Activated CD4-positive, alpha-beta T cell treated with anti-CD3 and anti-CD28 coated beads, Interleukin-2, amount 10 ng/mL, durations not matched to agents 7 days and 5 days (primary cell): ENCODE measurements at regions not wholly inside any gene's neighbourhood (a gene's known extent, or its start where the extent isn't known, plus 50 kb on each side); places are given as distances from the start of the nearest gene placed in this dataset.
"Not testable (repeated sequence)": the region's sequence is repeated elsewhere in the genome, so short reads cannot be mapped to it uniquely, and the experiment has no call there.

Source experiments
- CTCF ChIA-PET: fragments of 350-600 bp; sonication (Branson Sonifier 250); formaldehyde crosslinking; loops from one replicate; lab custom pipeline; 2021; ENCODE audit warnings: antibody characterized with exemption; lab: Charles Lee
- POLR2A ChIA-PET: fragments of 350-600 bp; sonication (Branson Sonifier 250); formaldehyde crosslinking; loops from one replicate; lab custom pipeline; 2021; ENCODE audit warnings: antibody characterized with exemption; lab: Charles Lee
- DNase-seq: peaks from one replicate; pipeline ENCODE4 v3.0.0-alpha.2; 2020
- H3K27ac Mint-ChIP-seq: one replicate; pipeline ENCODE4 v1.8.0; 2021; ENCODE audit warnings: mild to moderate bottlenecking, moderate library complexity, mixed read lengths
- H3K27me3 Mint-ChIP-seq: one replicate; pipeline ENCODE4 v1.8.0; 2021; ENCODE audit warnings: mixed read lengths
- H3K36me3 Mint-ChIP-seq: one replicate; pipeline ENCODE4 v1.8.0; 2021; ENCODE audit warnings: low read depth, mixed read lengths
- H3K4me1 Mint-ChIP-seq: one replicate; pipeline ENCODE4 v1.8.0; 2021; ENCODE audit warnings: mixed read lengths
- H3K4me3 Mint-ChIP-seq: one replicate; pipeline ENCODE4 v1.8.0; 2021; ENCODE audit warnings: mild to moderate bottlenecking, moderate library complexity, mixed read lengths
- H3K9me3 Mint-ChIP-seq: one replicate; pipeline ENCODE4 v1.8.0; 2021; ENCODE audit warnings: mixed read lengths

DNA sequence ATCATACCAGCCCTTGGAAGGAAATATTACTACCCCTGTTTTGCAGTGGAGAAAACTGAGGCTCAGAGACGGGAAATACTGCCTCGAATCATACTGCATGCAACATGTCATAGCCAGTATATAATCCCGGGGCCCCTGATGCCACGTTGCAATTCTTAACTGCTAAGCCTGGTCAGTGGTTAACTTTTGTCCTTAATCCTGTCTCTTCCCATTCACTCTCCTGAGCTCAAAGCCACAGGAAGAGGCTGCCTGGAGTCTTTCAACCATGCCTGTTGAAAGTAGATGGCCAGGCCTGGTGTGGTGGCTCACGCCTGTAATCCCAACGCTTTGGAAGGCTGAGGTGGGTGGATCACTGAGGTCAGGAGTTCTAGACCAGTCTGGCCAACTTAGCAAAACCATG lies 166.6 kb downstream of the MIAT start:
- Mint-ChIP-seq H3K27ac (no peak overlapping the region), H3K36me3 (no peaks in the 10 kb centered on the region), H3K4me1 (no peaks in the 10 kb centered on the region), H3K4me3 (no peak overlapping the region), H3K9me3 (peaks cover 3% of the 10 kb centered on the region), H3K27me3 (no peaks in the 10 kb centered on the region)
- ChIA-PET POLR2A (interaction anchor here (0.7 kb wide), 1 partner anchor 9 kb away, joined by 10 read pairs; no protein-coding TSS in a partner anchor), CTCF (interaction anchor here (1.1 kb wide), 1 partner anchor 20 kb away, joined by 3 read pairs; no protein-coding TSS in a partner anchor)
- no peak for DNase-seq

DNA sequence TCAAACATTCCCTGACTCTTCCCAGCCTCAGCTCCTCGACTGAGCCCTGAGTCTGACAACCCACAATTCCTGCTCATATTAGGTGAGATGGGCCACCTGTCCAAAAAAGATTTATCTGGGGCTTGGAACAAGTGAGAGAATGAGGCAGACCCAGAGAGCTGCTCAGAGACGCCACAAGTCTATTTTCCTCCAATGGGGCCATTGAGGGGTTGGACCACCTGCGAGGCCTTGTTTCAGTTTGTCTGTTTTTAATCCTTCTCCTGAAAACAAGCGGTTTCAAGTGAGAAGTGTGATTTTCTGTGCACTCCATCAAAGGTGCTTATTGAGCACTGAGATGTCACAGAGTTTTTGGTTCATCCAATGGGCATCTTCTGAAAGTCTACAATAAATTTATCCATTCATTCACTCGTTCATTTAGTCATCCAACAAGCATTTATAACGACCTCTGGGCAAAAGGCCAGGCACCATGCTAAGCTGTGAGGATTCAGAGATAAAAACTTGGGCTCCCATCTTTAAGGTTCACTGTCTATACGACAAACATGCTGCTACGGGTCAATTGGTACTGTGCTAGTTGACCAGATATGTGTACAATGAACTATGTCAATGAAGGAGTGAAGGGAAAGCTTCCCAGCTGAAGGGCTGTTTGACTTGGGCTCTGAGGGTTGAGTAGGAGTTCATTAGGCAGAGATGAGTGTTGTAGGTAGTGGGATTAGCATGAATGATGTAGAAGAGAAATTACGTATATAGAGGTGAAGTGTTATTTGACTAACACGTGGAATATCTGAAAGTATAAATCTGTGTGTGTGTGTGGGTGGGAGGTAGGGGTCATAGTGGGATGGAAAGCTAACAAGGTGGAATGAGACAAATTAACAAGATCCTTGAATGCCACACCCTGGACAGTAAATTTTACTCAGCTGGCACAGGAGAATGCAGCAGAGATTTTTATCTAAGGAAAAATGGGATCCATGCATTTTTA lies 168.9 kb downstream of the MIAT start:
- Mint-ChIP-seq H3K4me3 (no peak overlapping the region), H3K27me3 (no peaks in the 10 kb centered on the region), H3K9me3 (no peaks in the 10 kb centered on the region), H3K27ac (no peak overlapping the region), H3K36me3 (no peaks in the 10 kb centered on the region), H3K4me1 (no peaks in the 10 kb centered on the region)
- ChIA-PET POLR2A (no interaction called here), CTCF (no interaction called here)
- DNase-seq: no peak

DNA sequence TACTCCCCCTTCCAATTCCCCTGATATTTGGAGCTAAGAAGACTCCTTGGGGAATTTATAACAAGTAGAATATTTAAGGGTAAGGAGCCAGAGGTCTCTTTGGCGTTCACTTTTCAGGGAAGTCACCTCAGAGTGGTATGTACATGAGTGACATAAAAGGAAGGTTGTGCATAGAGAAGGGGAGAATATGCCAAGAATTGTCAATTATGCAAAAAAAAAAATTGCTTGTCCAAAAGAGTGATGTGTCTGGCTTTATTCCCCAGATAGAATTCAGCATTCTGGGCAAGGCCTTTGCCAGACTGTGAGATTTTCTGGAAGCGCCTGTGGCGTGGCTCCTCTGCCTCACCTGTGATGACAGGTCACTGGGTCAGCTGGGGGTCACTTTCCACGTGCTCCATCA lies 170.2 kb downstream of the MIAT start:
- POLR2A ChIA-PET: no interaction called here
- CTCF ChIA-PET: no interaction called here
- no peaks in the 10 kb centered on the region for H3K36me3 Mint-ChIP-seq

DNA sequence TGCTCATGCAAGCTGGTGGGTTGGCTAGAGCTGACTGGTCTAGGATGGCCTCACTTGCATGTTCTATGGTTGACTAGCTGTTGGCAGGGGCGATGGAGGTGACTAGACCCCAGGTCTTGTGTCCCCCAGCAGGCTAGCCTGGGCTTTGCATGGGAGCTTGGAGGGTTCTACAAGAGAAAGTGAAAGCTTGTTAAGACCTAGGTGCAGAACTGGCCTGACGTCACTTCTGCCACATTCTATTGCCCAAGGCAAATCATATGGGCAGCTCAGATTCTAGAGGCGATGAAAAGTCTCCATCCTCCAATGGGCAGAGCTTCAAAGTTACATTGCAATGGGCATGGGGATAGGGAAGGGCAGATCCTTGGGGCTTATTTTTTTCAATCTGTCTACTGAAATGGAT lies 170.9 kb downstream of the MIAT start:
- POLR2A ChIA-PET: no interaction called here
- no peak overlapping the region for H3K4me3 Mint-ChIP-seq

More for the DNA sequence above, 170.2 kb downstream of the MIAT start:
- Mint-ChIP-seq H3K27ac (no peak overlapping the region), H3K9me3 (no peaks in the 10 kb centered on the region), H3K4me3 (no peak overlapping the region), H3K27me3 (no peaks in the 10 kb centered on the region), H3K4me1 (no peaks in the 10 kb centered on the region)
- no peak for DNase-seq

DNA sequence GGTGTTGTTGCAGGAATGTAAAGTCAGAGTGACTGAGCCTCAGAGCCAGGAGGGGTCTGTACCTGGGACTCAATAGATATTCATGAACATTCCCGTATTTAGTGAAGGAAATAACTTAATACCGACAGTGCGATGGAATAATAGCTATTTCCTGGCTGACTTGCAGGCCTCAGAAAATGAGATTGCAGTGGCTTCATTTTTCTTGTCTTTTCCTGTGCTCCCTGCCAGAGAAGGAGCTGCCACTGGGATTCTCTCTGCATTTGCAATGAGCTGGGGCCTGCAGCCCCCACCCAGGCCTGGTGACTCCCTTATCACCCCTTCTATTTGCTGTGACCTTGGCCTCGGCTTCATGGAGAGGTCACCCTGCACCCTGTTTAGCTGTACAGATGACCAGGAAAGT lies 173.4 kb downstream of the MIAT start:
- POLR2A ChIA-PET: no interaction called here
- H3K4me1 Mint-ChIP-seq: no peaks in the 10 kb centered on the region
- H3K27me3 Mint-ChIP-seq: no peaks in the 10 kb centered on the region
- no peaks in the 10 kb centered on the region for H3K9me3 Mint-ChIP-seq
- CTCF ChIA-PET: no interaction called here
- H3K36me3 Mint-ChIP-seq: no peaks in the 10 kb centered on the region
- H3K27ac Mint-ChIP-seq: no peak overlapping the region
- no peak overlapping the region for H3K4me3 Mint-ChIP-seq
- DNase-seq: no peak

More for the DNA sequence above, 170.9 kb downstream of the MIAT start:
- CTCF ChIA-PET: no interaction called here
- Mint-ChIP-seq H3K27ac (no peak overlapping the region), H3K9me3 (no peaks in the 10 kb centered on the region), H3K4me1 (no peaks in the 10 kb centered on the region), H3K36me3 (no peaks in the 10 kb centered on the region), H3K27me3 (no peaks in the 10 kb centered on the region)
- no peak for DNase-seq

DNA sequence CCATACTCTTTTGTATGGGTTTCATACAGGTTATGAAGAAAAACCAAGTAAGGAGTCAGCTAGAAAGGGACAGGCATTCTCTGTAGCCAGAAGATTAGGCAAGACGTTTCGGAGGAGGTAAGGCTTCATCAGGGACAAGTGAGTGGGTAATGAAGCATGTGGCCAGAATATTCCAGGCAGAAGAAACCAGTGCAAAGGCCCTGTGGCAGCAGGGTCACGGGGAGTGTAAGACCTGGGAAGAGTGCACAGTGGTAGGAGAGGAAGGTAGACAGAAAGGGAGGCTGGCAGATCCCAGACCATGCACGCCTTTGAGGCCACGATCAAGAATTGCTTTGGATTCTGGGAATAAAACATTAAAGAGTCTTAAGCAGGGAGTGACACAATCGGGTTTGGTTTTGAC lies 177.6 kb downstream of the MIAT start:
- no peak for DNase-seq
- Mint-ChIP-seq H3K4me3 (no peak overlapping the region), H3K36me3 (no peaks in the 10 kb centered on the region), H3K27me3 (no peaks in the 10 kb centered on the region), H3K27ac (no peak overlapping the region), H3K9me3 (no peaks in the 10 kb centered on the region), H3K4me1 (no peaks in the 10 kb centered on the region)
- ChIA-PET CTCF (no interaction called here), POLR2A (no interaction called here)

DNA sequence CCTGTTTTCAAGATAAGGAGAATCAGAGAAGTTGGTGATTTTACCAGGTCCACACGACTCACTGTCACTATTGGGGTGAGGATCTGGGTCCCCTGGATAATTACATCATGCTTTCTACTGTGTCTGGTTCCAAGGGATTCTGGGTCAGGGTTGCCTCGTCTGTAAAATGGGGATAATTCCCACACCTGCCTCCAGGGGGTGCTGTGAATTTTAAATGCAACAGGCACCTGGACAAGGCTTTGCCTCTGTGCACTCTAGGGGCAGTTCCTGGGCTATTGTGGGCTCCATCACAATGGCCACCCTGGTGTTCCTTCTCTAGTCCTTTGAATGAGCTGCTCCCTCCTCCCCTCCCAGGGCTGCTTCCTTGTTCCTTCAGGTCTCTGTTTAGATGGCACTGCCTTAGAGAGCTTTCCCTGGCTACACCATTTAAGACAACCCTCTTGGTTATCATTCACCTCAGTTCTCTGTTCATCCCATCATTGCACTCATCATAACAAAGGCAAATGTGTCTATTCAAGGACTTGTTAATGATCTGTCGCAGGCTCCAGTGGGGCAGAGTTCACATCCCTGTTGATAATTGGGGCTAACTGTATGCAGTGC lies 178.6 kb downstream of the MIAT start:
- Mint-ChIP-seq H3K4me1 (no peaks in the 10 kb centered on the region), H3K4me3 (no peak overlapping the region), H3K36me3 (no peaks in the 10 kb centered on the region), H3K27me3 (no peaks in the 10 kb centered on the region), H3K9me3 (no peaks in the 10 kb centered on the region), H3K27ac (no peak overlapping the region)
- DNase-seq: peak; percentile 68
- ChIA-PET CTCF (no interaction called here), POLR2A (no interaction called here)

DNA sequence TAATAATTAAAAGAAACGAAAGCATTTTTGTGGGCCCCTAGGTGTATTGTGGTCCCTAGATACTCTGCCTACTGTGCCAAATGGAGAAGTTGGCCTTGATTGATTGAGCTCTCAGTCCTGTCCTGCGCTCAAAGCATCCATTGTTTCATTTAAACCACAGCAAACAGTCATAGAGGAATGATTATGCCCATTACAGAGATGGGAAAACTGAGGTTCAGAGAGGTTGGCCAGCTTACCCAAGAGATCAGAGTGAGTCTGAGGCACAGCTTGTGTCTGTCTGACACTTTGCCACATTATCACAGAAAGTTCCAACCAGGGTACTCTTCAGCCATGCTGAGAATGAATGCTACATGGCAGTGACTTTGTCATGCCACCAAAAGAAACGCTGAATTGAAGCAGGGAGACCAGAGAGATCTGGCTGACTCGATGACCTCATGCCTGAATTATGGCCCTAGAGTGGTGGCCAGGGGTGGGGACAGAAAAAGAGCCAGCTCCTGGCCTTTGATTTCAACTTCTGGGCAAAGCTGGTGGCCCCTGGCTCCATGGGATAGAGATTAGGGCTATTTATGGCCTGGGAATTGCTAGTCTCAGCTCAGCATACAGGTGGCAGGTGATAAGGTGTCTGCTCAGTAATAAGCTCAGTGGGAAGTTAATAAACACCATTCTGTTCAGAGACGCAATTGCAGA lies 180.5 kb downstream of the MIAT start:
- H3K4me1 Mint-ChIP-seq: no peaks in the 10 kb centered on the region
- POLR2A ChIA-PET: no interaction called here
- H3K9me3 Mint-ChIP-seq: no peaks in the 10 kb centered on the region
- DNase-seq: no peak
- no peak overlapping the region for H3K4me3 Mint-ChIP-seq
- H3K36me3 Mint-ChIP-seq: no peaks in the 10 kb centered on the region
- CTCF ChIA-PET: no interaction called here
- H3K27me3 Mint-ChIP-seq: no peaks in the 10 kb centered on the region
- no peak overlapping the region for H3K27ac Mint-ChIP-seq

DNA sequence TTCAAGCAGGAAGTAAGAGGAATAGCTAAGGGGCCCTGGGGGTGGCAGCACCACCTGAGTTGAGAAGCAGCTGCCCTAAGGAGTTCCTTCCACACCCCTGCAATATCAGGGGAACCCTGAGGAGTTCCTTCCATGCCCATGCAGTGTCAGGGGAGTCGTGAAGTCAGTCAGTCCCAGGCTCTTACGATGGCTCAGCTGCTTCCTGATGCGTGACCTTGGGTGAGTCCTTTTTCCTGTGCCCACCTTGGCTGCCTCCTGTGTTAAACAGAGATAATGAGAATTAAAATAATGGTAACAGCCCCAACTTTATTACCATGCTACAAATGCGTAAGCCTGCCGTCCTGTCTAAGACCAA lies 181.1 kb downstream of the MIAT start:
- Mint-ChIP-seq H3K36me3 (no peaks in the 10 kb centered on the region), H3K4me3 (no peak overlapping the region), H3K27me3 (no peaks in the 10 kb centered on the region), H3K27ac (no peak overlapping the region), H3K4me1 (no peaks in the 10 kb centered on the region), H3K9me3 (no peaks in the 10 kb centered on the region)
- ChIA-PET CTCF (no interaction called here), POLR2A (no interaction called here)
- DNase-seq: no peak

DNA sequence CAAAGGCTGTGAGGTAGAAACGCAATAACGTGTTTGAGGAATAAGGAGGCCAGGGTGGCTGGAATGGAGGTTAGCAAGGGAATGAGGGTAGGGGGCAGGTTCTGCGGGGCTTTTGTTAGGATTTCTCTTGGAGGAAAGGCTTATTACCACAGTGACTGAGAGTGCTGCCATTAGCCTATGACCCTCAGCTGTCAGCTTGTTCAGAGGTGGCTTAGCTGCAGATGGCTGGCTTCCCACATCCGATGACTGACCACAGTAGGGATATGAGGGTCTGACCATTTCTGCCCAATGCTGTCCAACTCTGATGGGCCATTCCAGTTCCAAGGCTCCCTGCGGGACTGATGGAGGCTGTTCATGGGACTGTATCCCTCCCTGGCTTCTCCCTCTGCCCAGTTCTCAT lies 181.8 kb downstream of the MIAT start:
- Mint-ChIP-seq H3K4me3 (no peak overlapping the region), H3K4me1 (no peaks in the 10 kb centered on the region), H3K27me3 (no peaks in the 10 kb centered on the region), H3K36me3 (no peaks in the 10 kb centered on the region), H3K27ac (no peak overlapping the region), H3K9me3 (no peaks in the 10 kb centered on the region)
- DNase-seq: no peak
- ChIA-PET POLR2A (no interaction called here), CTCF (no interaction called here)

DNA sequence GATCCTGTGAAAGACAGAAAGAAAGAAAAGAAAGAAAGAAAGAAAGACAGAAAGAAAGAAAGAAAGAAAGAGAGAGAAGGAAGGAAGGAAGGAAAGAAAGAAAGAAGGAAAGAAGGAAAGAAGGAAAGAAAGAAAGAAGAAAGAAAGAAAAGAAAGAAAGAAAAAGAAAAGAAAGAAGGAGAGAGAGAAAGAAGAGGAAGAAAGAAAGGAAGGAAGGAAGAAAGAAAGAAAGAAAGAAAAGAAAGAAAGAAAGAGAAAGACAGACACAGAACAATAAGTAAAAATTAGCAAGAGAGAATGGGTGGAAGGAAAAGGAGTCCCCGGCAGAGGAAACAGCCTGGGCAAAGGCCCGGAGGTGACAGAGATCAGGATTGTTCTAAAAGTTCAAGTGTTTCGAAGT lies 183.4 kb downstream of the MIAT start:
- H3K4me1 Mint-ChIP-seq, H3K27ac Mint-ChIP-seq, H3K9me3 Mint-ChIP-seq, POLR2A ChIA-PET, H3K27me3 Mint-ChIP-seq, H3K36me3 Mint-ChIP-seq, CTCF ChIA-PET, H3K4me3 Mint-ChIP-seq, DNase-seq: not testable (repeated sequence)

DNA sequence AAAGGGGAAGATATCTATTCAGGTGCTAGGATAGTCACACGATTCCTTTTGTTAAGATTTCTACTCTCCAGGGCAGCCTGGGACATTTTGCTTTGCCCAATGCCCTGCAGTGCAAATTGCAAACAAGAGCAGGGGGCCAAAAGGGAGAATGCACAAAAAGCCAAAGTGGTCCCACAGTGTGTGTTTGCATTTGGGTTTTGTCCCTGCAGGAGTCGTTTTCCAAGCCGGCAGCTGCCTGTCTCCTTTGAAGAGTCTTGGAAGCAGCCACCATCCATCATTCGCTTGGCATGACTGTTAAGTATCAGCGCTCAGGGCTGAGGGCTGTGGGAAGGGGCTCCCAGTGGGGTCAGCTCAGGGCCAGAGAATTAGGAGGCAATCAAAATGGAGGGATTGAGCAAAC lies 184.7 kb downstream of the MIAT start:
- no peak overlapping the region for H3K4me3 Mint-ChIP-seq
- no peak overlapping the region for H3K27ac Mint-ChIP-seq
- H3K36me3 Mint-ChIP-seq: no peaks in the 10 kb centered on the region
- CTCF ChIA-PET: no interaction called here
- POLR2A ChIA-PET: no interaction called here
- no peaks in the 10 kb centered on the region for H3K9me3 Mint-ChIP-seq
- no peak for DNase-seq
- H3K27me3 Mint-ChIP-seq: no peaks in the 10 kb centered on the region
- H3K4me1 Mint-ChIP-seq: peaks cover 11% of the 10 kb centered on the region

DNA sequence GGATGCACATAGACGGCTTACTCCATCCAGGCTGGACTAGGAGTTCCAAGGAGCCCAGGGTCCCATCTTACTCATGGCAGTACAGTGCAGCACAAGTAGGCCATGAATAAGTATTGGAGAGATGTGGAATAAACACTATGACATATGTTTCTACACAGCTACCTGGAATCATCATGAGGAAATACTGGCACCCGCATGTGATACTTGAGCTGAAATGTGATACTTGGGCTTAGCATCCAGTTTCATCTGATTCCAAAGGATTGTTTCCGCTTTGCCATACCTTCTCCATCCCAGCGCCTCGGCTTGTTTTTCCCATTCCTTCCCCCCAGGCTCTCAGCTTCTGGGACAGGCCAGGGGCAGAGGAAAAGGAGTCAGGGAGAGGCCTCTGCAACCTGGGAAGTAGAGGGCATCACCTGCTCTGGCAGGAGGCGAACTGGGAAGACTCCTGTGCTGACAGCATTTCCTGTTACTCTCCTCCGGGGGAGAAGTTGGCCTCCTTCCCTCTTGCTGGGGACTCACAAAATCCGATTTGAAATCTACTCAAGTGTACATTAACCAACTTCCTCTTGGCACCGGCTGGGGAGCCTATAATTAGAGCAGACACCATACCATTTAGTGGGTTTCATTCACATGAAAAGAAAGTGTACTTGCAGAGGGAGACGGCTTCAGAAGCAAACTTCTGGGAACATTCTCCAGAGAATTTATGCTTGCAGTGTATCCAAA lies 187.8 kb downstream of the MIAT start:
- Mint-ChIP-seq H3K4me3 (no peak overlapping the region), H3K27ac (no peak overlapping the region), H3K27me3 (no peaks in the 10 kb centered on the region), H3K36me3 (no peaks in the 10 kb centered on the region), H3K9me3 (no peaks in the 10 kb centered on the region), H3K4me1 (peaks cover 14% of the 10 kb centered on the region)
- POLR2A ChIA-PET: no interaction called here
- no peak for DNase-seq
- CTCF ChIA-PET: no interaction called here
